Keratinocyte (primary cell): ENCODE measurements at regions not wholly inside any gene's neighbourhood (a gene's known extent, or its start where the extent isn't known, plus 50 kb on each side); places are given as distances from the start of the nearest gene placed in this dataset.

Experiments used
- EZH2 ChIP-seq: IDR thresholded peaks from one replicate; pipeline ENCODE4 v1.6.1; 2012; ENCODE audit warnings: inconsistent platforms, mild to moderate bottlenecking, low read length, moderate library complexity
- TF ChIP-seq, protein P1 (sequence below), 3 experiments: IDR thresholded peaks in 1 of 3; conservative IDR thresholded peaks in 1 of 3; optimal IDR thresholded peaks in 1 of 3; 2 replicates in 2 of 3; 3 replicates in 1 of 3; pipeline versions ENCODE3 to v1.5.1; 2011; ENCODE audit warnings: low read length in 3 of 3, mild to moderate bottlenecking in 3 of 3, moderate library complexity in 2 of 3, control low read depth in 1 of 3, inconsistent platforms in 1 of 3; ENCODE audit not compliant: insufficient read depth in 2 of 3; ENCODE audit errors: extremely low read depth in 1 of 3

DNA sequence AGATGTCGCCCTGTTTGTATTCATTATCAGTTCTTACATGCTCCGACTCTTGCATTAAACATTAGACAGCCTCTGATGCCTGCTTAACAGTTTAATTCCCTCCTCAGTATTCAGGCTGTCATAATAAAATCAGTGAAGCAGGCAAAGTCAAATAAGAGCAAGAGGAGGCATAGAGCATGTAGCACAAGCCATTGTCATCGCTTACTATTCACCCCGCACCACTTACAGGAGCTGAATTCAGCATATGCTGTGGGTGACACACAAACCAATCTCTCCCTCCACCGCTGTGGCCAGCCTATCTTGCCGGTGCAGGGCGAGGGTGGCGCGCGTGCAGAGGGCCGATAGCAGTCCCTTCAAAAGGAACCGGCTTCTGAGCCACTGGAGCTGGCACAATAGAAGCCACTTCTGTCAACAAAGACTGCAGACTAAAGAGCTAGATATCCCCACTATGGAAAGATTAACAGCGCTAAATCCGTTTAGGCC, 433.2 kb upstream of the MGMT start:
- TF ChIP-seq, protein P1, sequence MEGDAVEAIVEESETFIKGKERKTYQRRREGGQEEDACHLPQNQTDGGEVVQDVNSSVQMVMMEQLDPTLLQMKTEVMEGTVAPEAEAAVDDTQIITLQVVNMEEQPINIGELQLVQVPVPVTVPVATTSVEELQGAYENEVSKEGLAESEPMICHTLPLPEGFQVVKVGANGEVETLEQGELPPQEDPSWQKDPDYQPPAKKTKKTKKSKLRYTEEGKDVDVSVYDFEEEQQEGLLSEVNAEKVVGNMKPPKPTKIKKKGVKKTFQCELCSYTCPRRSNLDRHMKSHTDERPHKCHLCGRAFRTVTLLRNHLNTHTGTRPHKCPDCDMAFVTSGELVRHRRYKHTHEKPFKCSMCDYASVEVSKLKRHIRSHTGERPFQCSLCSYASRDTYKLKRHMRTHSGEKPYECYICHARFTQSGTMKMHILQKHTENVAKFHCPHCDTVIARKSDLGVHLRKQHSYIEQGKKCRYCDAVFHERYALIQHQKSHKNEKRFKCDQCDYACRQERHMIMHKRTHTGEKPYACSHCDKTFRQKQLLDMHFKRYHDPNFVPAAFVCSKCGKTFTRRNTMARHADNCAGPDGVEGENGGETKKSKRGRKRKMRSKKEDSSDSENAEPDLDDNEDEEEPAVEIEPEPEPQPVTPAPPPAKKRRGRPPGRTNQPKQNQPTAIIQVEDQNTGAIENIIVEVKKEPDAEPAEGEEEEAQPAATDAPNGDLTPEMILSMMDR (optimal IDR thresholded peaks at IDR 0.05 in 1 of 3, IDR thresholded peaks at IDR 0.05 in 1 of 3, conservative IDR thresholded peaks at IDR 0.05 in 1 of 3; ENCODE audit: extremely low read depth in 1 of 3, insufficient read depth in 2 of 3, low read length in 3 of 3), result no peak
- TF ChIP-seq EZH2, result no peak
